BJ (cell line): ENCODE measurements at regions not wholly inside any gene's neighbourhood (a gene's known extent, or its start where the extent isn't known, plus 50 kb on each side); places are given as distances from the start of the nearest gene placed in this dataset.

Experiments
- CTCF ChIA-PET: fragments of 350-600 bp; formaldehyde crosslinking; extraction: SDS; loops from one replicate; lab custom pipeline; 2021; ENCODE audit warnings: antibody characterized with exemption, inconsistent platforms; lab: Yijun Ruan, JAX
- POLR2A ChIA-PET: fragments of 300-600 bp; sonication (Branson Sonifier 250); formaldehyde crosslinking; extraction: SDS; loops from one replicate; lab custom pipeline; 2021; ENCODE audit warnings: antibody characterized with exemption; lab: Charles Lee
- DNase-seq: peaks from one replicate; pipeline ENCODE4 v3.0.0-alpha.2; 2011; ENCODE audit warnings: low read depth
- H3K27me3 ChIP-seq: 2 replicates; pipeline ENCODE4 v1.6.0; 2011; ENCODE audit warnings: low read length; ENCODE audit not compliant: control insufficient read depth, insufficient read depth
- H3K36me3 ChIP-seq: 2 replicates; pipeline ENCODE4 v1.5.1; 2011; ENCODE audit warnings: low read length; ENCODE audit not compliant: control insufficient read depth, insufficient read depth
- H3K4me3 ChIP-seq: 2 replicates; pipeline ENCODE4 v1.5.1; 2011; ENCODE audit warnings: low read depth, mild to moderate bottlenecking, control low read depth, low read length
- TF ChIP-seq, protein P1 (sequence below): IDR thresholded peaks from 2 replicates; pipeline ENCODE4 v1.5.1; 2011; ENCODE audit warnings: low read depth, mild to moderate bottlenecking, control low read depth, inconsistent platforms, low read length, moderate library complexity; ENCODE audit not compliant: insufficient read depth

DNA sequence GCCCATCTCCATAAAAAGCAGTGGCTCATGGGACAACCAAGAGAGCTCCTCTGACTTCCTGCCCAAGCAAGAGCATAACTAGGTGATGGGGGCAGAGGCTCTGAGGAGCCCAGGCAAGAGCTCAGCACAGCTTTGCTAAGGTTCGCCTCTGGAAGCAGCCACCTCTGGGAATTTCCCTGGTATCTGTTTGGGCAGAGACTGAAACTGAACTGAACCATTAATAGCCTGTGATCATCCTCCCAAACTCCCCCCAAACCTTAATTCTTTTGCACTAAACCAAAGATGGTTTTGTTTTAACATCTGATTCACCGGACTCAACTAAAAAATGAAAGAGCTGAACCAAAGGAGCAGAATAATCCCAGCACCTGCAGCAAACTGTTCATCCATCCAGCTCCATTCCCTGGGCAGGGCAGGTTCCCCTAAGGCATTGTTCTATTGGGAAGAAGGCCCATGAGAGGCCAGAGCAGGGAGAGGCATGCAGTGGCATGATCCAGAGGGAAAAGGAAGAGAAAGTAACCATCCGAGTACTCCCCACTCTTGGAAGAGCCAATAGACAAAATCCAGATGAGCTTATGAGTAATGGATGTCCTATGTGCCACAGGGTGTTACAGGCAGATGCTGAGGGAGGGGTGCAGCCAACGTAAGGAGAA is 77.8 kb upstream of the KAZN start:
- no peaks in the 10 kb centered on the region for H3K27me3 ChIP-seq
- POLR2A ChIA-PET = no interaction called here
- H3K4me3 ChIP-seq = no peak overlapping the region
- DNase-seq = no peak
- TF ChIP-seq, protein P1, sequence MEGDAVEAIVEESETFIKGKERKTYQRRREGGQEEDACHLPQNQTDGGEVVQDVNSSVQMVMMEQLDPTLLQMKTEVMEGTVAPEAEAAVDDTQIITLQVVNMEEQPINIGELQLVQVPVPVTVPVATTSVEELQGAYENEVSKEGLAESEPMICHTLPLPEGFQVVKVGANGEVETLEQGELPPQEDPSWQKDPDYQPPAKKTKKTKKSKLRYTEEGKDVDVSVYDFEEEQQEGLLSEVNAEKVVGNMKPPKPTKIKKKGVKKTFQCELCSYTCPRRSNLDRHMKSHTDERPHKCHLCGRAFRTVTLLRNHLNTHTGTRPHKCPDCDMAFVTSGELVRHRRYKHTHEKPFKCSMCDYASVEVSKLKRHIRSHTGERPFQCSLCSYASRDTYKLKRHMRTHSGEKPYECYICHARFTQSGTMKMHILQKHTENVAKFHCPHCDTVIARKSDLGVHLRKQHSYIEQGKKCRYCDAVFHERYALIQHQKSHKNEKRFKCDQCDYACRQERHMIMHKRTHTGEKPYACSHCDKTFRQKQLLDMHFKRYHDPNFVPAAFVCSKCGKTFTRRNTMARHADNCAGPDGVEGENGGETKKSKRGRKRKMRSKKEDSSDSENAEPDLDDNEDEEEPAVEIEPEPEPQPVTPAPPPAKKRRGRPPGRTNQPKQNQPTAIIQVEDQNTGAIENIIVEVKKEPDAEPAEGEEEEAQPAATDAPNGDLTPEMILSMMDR = no peak
- H3K36me3 ChIP-seq = no peaks in the 10 kb centered on the region
- CTCF ChIA-PET = no interaction called here

DNA sequence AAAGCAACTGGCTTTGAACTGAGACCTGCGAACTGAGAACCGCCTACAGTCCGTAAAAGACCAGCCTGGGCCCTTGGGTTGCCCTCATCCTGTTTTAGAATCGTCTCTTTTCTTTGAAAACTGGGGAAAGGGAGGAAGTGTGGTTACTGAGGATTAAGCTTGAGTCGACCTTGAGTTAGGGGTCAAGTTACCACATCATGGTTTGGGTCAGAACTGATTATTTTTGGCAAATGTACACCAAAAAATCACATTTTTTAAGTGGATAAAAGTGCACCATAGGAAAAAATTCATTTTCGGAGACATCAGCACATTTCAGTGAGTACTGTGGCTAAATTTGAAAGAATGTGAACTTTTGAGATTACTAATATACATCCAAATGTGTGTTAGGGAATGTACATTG is 76.9 kb upstream of the KAZN start:
- Histone ChIP-seq H3K36me3 (no peaks in the 10 kb centered on the region), H3K27me3 (no peaks in the 10 kb centered on the region), H3K4me3 (no peak overlapping the region)
- ChIA-PET CTCF (interaction anchor here (0.7 kb wide), 2 partner anchors 48 to 525 kb away, joined by 3 read pairs; no protein-coding TSS in a partner anchor), POLR2A (no interaction called here)
- TF ChIP-seq, protein P1 = no peak
- DNase-seq = no peak

DNA sequence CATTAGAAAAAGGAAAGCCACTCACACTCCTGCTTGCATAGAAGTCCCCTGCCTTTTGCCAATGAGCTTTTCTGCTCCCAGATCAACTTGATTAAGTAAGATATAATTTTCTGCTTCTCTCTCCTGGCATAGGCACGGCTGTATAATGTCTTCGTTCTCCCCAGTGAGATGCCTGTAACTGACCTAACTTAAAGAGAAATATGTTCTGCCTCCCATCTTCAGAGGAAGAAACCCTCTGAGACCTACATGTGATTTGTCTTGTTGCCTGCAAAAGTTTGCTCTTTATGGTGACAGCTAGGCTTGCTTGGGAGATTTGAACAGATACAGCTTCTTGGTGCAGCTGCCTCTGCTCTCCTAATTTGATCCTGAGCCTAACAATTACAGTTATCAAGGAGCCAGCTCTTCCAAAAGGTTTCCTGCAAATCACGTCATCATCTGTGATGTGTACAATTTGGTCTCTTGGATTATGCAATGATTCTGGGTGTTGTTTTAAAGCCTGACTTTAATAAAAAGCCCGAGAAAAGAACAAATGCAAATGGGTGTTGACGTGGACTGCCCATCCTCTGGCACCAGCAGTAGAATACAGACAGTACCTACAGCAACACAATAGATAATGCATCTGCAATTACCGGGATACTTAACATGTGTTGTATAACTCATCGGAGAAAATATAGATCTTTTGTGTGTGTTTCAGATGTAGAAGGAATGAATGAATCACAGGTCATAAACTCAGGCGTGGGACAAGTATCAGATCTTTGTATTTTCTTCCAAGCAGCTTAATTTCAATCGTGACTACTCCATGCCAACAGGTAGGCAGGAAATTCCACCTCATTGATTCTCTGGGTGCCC is 76.2 kb upstream of the KAZN start:
- peak; percentile 9 for DNase-seq
- H3K4me3 ChIP-seq = no peak overlapping the region
- POLR2A ChIA-PET = no interaction called here
- TF ChIP-seq, protein P1 = no peak
- H3K27me3 ChIP-seq = no peaks in the 10 kb centered on the region
- no peaks in the 10 kb centered on the region for H3K36me3 ChIP-seq
- CTCF ChIA-PET = interaction anchor here (0.6 to 0.7 kb wide), 3 partner anchors 35 to 525 kb away, joined by 3 read pairs; no protein-coding TSS in a partner anchor

DNA sequence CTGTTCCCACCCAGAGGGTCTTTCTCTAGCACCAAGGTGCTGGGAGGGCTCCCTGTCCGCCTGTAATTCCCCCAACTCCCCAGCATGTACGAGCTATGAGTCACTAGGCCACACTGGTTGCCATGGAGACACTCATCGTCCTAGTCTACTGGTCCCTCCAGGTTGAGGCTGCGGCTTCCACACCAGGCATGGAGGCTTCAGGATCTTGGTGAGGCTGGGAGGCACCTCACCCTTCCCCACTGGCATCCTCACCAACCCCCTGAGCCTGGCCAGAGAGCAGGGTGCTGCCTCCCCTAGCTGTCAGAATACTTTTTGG is 75.6 kb upstream of the KAZN start:
- H3K36me3 ChIP-seq = no peaks in the 10 kb centered on the region
- DNase-seq = no peak
- ChIA-PET CTCF (interaction anchor here (0.6 kb wide), 1 partner anchor 36 kb away, joined by 3 read pairs; no protein-coding TSS in a partner anchor), POLR2A (no interaction called here)
- TF ChIP-seq, protein P1 = no peak
- no peaks in the 10 kb centered on the region for H3K27me3 ChIP-seq
- H3K4me3 ChIP-seq = no peak overlapping the region

DNA sequence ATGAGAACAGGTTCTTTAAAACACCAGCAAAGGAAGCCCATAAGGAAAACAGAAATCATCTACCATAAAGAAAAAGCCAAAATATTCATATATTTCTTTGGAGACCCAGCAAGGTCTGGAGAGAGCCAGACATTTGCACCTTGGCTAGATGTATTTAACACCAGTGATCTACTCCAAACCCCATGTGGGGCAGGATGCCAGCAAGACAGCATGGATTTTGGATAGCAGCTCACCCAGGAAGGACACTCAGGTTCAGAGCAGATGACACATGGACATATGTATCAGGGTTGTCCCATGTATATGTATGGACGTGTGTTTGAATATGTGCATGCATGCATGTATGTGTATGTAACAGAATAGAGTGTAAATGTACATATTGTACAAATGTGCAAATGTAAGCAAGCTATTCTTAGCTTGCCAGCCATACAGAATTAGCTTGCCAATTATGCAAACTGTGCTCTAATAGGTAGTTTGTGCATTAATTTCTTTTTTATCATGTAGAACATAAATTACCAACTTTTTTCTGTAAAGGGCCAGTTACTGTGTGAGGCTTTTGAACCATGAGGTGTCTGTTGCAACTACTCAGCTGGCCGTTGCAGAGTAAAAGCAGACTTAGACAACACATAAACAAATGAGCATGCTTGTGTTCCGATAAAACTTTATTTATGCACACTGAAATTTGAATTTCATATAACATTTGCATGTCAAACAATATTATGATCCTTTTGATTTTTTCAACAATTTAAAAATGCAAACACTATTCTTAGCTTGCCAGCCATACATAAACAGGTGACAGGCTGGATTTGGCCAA is 73.5 kb upstream of the KAZN start:
- H3K27me3 ChIP-seq = no peaks in the 10 kb centered on the region
- no peak for DNase-seq
- TF ChIP-seq, protein P1 = no peak
- H3K4me3 ChIP-seq = no peak overlapping the region
- H3K36me3 ChIP-seq = no peaks in the 10 kb centered on the region
- ChIA-PET CTCF (interaction anchor here (1.4 kb wide), 1 partner anchor 16 kb away, joined by 3 read pairs; no protein-coding TSS in a partner anchor), POLR2A (interaction anchor here (0.7 kb wide), 1 partner anchor 155 kb away, joined by 3 read pairs; no protein-coding TSS in a partner anchor)
